ENCODE measurements at regions not wholly inside any gene's neighbourhood (a gene's known extent, or its start where the extent isn't known, plus 50 kb on each side); places are given as distances from the start of the nearest gene placed in this dataset.

DNA sequence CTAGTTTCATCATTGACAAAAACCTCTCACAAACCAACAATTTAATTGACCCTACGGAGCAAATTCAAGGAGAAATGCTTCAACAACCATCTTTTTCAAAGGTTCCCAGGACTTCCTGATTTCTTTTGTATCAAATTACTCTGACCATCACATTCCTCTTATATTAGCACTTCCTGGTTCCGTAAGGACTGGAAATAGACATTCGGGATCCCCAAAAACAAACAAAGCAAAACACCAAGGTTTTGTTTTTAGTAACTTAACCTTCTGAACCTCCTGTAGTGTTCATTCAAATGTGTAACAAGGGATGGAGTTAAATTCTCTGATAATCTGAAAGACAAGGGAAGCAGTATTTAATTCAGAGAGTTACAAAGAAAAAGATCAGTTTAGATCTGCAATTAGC is 387.6 kb upstream of the NRP1 start:
- in situ Hi-C loops (cut with HindIII; ENCODE audit: low pct_unique_long_range_greater_than_20kb, low sequenced_read_pairs) = no loop called here
- DNase-seq (ENCODE audit: low read depth, low spot score) = no peak

GRCh38 chr10:33721509-33721908 is 387.0 kb upstream of the NRP1 start:
- no peak for DNase-seq (ENCODE audit: low read depth, low spot score)
- in situ Hi-C loops (cut with HindIII; ENCODE audit: low pct_unique_long_range_greater_than_20kb, low sequenced_read_pairs) = no loop called here

DNA sequence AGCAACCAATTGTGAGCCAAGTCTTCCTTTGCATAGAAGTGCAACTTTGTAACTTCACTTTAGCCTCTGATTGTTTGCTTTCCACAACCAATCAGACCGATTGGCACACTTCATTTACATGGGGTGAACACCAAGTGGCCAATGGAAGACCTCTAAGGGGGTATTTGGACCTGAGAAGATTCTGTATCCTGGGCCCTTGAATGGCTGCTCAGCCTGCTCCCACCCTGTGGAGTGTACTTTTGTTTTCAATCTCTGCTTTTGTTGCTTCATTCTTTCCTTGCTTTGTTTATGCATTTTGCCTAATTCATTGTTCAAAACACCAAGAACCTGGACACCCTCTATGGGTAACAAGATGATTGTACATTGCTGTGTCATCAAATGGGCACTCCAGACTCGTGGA is 385.7 kb upstream of the NRP1 start:
- in situ Hi-C loops (cut with HindIII; ENCODE audit: low pct_unique_long_range_greater_than_20kb, low sequenced_read_pairs) = no loop called here
- no peak for DNase-seq (ENCODE audit: low read depth, low spot score)

DNA sequence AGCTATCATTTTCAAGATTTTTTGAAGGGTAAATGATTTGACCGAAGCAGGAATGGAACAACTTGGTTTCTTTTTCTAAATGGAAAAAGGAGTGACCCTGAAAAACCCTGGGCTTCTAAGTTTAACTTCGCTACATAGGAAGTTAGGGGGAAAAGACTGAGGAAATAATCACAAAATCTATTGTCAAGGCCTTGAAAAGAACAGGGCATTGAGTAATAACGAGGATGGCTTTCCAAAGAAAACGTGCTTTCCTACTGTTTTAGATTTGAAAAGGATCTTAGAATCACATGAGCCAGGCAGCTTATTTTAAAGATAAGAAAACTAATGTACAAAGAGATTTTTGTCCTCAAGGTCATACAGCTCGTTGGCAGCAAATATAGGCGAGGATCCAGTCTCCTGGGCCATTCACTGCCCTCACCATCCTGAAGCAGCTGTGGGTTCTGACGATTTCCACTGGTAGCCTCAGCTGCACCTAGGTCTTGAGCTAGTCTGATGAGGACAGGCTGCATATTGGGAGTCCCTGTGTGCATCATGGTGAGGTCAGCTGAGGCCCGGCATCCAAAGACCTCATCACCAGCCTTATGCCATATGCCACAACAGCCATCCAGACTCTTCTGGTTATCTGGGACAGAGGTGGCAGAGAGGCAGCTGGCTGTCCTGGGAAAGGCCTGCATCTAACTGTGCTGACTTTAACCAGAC is 384.7 kb upstream of the NRP1 start:
- DNase-seq (ENCODE audit: low read depth, low spot score) = no peak

GRCh38 chr10:33716501-33717267 is 382.2 kb upstream of the NRP1 start:
- DNase-seq (ENCODE audit: low read depth, low spot score) = no peak
- in situ Hi-C loops (cut with HindIII; ENCODE audit: low pct_unique_long_range_greater_than_20kb, low sequenced_read_pairs) = no loop called here

More for the DNA sequence above, 384.7 kb upstream of the NRP1 start:
- in situ Hi-C loops (cut with HindIII; ENCODE audit: low pct_unique_long_range_greater_than_20kb, low sequenced_read_pairs) = no loop called here

- no peak for DNase-seq (ENCODE audit: low read depth, low spot score)
- in situ Hi-C loops (cut with HindIII; ENCODE audit: low pct_unique_long_range_greater_than_20kb, low sequenced_read_pairs) = no loop called here
These were observed 381.0 kb upstream of the NRP1 start for GRCh38 chr10:33715303-33715975.

- DNase-seq (ENCODE audit: low read depth, low spot score) = no peak
- in situ Hi-C loops (cut with HindIII; ENCODE audit: low pct_unique_long_range_greater_than_20kb, low sequenced_read_pairs) = no loop called here
These were observed 378.4 kb upstream of the NRP1 start for GRCh38 chr10:33712825-33713224.

- in situ Hi-C loops (cut with HindIII; ENCODE audit: low pct_unique_long_range_greater_than_20kb, low sequenced_read_pairs) = no loop called here
- DNase-seq (ENCODE audit: low read depth, low spot score) = no peak
These were observed 375.5 kb upstream of the NRP1 start for GRCh38 chr10:33710006-33710405.

DNA sequence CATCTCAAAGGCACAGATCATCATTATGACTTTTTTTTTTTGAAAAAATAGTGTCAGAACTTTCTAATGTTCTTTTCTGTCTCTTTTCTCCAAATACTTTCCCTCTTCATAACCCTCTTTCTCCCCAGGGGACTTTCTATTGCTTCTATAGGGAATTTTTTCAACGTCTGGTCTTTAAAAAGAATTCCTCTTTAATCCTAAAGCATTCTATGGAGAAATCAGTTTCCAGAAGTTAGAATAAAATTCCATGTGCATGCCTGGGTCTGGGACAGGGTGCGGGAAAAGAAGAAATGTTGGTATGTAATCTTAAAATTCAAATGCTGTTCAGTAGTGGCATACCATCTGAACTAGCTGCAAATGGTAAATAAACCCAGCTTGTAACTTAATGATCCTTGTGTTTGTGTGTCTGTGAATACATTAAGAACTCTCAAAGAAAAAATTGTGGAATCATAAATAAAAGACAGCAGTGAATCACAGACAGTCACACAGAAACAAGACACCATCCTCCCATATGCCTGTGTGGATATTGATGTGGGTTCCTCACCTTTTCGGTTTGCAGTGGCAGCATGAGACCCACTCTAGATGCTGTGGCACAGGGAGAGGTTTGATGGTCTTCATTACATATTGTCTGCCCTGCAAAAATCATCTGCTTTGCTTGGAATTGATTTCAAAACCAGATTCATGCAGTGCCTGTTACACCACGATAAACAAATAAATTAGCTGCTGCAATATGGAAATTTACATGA is 374.7 kb upstream of the NRP1 start:
- in situ Hi-C loops (cut with HindIII; ENCODE audit: low pct_unique_long_range_greater_than_20kb, low sequenced_read_pairs) = no loop called here
- no peak for DNase-seq (ENCODE audit: low read depth, low spot score)

GRCh38 chr10:33708561-33708960 is 374.1 kb upstream of the NRP1 start:
- DNase-seq (ENCODE audit: low read depth, low spot score) = no peak

GRCh38 chr10:33706746-33707145 is 372.3 kb upstream of the NRP1 start:
- DNase-seq (ENCODE audit: low read depth, low spot score) = no peak
- in situ Hi-C loops (cut with HindIII; ENCODE audit: low pct_unique_long_range_greater_than_20kb, low sequenced_read_pairs) = no loop called here

More at GRCh38 chr10:33708561-33708960, 374.1 kb upstream of the NRP1 start:
- in situ Hi-C loops (cut with HindIII; ENCODE audit: low pct_unique_long_range_greater_than_20kb, low sequenced_read_pairs) = no loop called here

DNA sequence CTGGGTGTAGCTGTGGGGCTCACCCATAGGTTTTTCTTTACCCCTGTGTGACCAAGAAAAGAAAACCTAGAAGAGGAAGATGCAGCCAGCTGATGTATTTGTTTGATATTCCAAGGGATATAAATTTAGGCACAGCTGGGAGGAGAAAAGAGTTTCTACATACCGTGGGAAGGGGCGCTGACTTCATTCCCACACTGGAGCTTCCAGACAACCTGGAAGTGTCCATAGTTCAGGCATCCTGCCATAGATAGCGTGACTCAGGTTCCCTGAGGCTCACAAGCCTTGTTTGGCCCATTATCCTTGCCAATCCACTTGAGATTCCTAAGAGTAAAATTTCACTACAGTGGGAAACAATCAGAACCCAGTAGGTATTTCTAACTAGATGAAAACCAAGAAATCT is 371.7 kb upstream of the NRP1 start:
- DNase-seq (ENCODE audit: low read depth, low spot score) = no peak
- in situ Hi-C loops (cut with HindIII; ENCODE audit: low pct_unique_long_range_greater_than_20kb, low sequenced_read_pairs) = no loop called here

DNA sequence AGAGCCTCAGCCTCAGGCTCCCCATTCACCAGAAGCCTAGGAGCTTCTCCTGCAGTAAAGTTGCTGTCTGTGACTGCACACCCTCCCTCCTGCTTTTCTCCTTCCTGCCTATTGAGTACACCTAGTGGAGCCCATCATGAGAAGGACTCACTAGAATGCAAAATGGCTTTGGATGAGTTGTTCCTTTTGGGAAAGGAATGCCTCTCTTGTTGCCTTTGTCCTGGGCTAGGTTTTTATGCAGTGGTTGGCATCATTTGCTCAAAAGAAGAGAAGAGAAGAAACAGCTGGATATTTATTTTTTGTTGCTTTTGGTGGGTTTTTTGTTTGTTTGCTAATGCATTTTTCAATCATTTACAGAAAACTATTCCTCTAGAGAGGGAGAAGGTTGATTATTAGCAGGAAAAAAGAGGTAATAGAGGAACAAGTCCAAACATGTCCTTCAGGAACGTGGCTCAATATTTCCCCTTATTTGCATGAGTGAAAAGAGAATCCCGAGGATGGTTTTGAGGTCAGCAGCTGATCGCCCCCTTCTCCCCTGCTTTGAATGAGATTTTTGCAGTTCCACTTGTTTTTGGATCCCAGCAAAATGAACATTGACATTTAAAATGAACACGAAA is 369.9 kb upstream of the NRP1 start:
- in situ Hi-C loops (cut with HindIII; ENCODE audit: low pct_unique_long_range_greater_than_20kb, low sequenced_read_pairs) = no loop called here
- DNase-seq (ENCODE audit: low read depth, low spot score) = no peak

DNA sequence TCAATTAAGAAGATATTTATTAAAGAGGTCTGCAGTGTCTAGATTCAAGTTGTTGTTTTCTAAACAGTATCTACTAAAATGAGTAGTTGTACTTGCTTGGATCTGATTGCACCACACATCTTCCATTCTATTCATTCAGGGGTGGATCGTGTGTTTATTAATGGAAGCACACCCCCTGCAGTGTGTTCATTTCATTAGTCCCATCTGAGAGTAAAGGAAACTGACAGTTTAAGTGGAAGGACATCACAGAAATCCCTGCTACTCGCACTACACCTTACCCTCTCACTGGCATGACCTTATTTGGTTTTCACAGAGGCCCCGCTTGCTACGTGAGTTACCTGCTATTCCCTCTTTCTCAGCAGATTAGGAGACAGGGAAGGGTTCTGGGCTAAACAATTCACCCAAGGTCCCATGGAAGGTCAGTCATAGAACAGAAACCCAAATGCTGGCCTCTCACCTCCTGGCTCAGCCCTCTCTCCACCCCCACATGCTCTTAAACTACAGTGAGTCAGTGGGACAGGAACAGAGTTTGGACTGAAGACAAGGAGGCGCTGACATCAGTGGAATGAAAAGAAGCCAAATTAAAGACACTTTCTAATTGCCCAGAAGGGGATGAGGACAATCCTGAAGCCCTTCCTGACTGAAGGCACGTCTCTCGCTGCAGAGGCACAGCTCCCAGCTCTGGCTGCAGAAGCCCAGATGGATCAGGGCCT is 369.2 kb upstream of the NRP1 start:
- in situ Hi-C loops (cut with HindIII; ENCODE audit: low pct_unique_long_range_greater_than_20kb, low sequenced_read_pairs) = no loop called here
- DNase-seq (ENCODE audit: low read depth, low spot score) = no peak

DNA sequence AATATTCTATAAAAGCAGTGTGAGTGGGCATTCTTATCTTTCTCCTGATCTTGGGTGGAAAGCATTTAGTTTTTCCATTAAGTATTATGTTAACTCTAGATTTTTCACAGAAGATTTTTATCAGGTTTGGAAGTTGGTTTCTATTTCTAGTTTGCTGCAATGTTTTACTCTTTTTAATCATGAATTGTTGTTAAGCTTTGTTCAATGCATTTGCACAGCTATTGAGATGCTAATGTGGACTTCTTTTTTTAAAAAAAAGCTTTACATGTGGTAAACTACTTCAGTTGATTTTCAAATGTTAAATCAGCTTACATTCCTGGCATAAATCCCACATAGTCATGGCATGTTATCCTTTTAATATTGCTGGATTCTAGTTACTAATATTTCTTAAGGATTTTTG is 363.6 kb upstream of the NRP1 start:
- in situ Hi-C loops (cut with HindIII; ENCODE audit: low pct_unique_long_range_greater_than_20kb, low sequenced_read_pairs) = no loop called here
- DNase-seq (ENCODE audit: low read depth, low spot score) = no peak

GRCh38 chr10:33697016-33697415 is 362.5 kb upstream of the NRP1 start:
- no peak for DNase-seq (ENCODE audit: low read depth, low spot score)
- in situ Hi-C loops (cut with HindIII; ENCODE audit: low pct_unique_long_range_greater_than_20kb, low sequenced_read_pairs) = no loop called here

DNA sequence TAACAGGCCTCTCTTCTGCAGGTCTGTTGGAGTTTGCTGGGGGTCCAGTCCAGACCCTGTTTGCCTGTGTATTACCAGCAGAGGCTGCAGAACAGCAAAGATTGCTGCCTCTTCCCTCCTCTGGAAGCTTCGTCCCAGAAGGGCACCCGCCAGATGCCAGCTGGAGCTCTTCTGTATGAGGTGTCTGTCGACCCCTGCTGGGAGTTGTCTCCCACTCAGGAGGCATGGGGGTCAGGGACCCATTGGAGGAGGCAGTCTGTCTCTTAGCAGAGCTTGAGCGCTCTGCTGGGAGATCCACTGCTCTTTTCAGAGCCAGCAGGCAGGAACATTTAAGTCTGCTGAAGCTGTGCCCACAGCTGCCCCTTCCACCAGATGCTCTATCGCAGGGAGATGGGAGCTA is 361.1 kb upstream of the NRP1 start:
- DNase-seq (ENCODE audit: low read depth, low spot score) = no peak
- in situ Hi-C loops (cut with HindIII; ENCODE audit: low pct_unique_long_range_greater_than_20kb, low sequenced_read_pairs) = no loop called here
